GM21529 (cell line): ENCODE measurements at regions not wholly inside any gene's neighbourhood (a gene's known extent, or its start where the extent isn't known, plus 50 kb on each side); places are given as distances from the start of the nearest gene placed in this dataset.

ENCODE experiments used
- ATAC-seq: cut with Tn5 transposase; IDR thresholded peaks from one replicate; pipeline ENCODE4 v1.9.1; 2021; ENCODE audit not compliant: unreplicated experiment

- peak; percentile 52 for ATAC-seq
Measured at GRCh38 chr4:146998157-146998556, 52.5 kb upstream of the TTC29 start.

GRCh38 chr4:147003956-147004809, 58.5 kb upstream of the TTC29 start:
- no peak for ATAC-seq

- ATAC-seq, result no peak
Measured at GRCh38 chr4:147006229-147006628, 60.6 kb upstream of the TTC29 start.

GRCh38 chr4:147009875-147010274, 64.2 kb upstream of the TTC29 start:
- no peak for ATAC-seq

GRCh38 chr4:147011411-147011810, 65.7 kb upstream of the TTC29 start:
- no peak for ATAC-seq

- ATAC-seq, result no peak
Measured at GRCh38 chr4:147012059-147012707, 66.5 kb upstream of the TTC29 start.

GRCh38 chr4:147014946-147015345, 69.3 kb upstream of the TTC29 start:
- ATAC-seq, result no peak

GRCh38 chr4:147015491-147015890, 69.8 kb upstream of the TTC29 start:
- no peak for ATAC-seq

- no peak for ATAC-seq
Measured at GRCh38 chr4:147017081-147017480, 71.4 kb upstream of the TTC29 start.

- ATAC-seq, result peak; percentile 76
Measured at GRCh38 chr4:147019091-147019490, 73.4 kb upstream of the TTC29 start.

- ATAC-seq, result no peak
Measured at GRCh38 chr4:147020456-147020855, 74.8 kb upstream of the TTC29 start.

- ATAC-seq, result no peak
Measured at GRCh38 chr4:147025042-147025441, 79.4 kb upstream of the TTC29 start.

GRCh38 chr4:147029296-147029695, 83.6 kb upstream of the TTC29 start:
- no peak for ATAC-seq

GRCh38 chr4:147034372-147034771, 88.7 kb upstream of the TTC29 start:
- ATAC-seq, result no peak

GRCh38 chr4:147037069-147037468, 91.4 kb upstream of the TTC29 start:
- no peak for ATAC-seq

GRCh38 chr4:147039976-147040575, 94.4 kb upstream of the TTC29 start:
- ATAC-seq, result no peak

GRCh38 chr4:147040874-147041273, 95.2 kb upstream of the TTC29 start:
- no peak for ATAC-seq

- no peak for ATAC-seq
Measured at GRCh38 chr4:147041376-147041775, 95.7 kb upstream of the TTC29 start.

GRCh38 chr4:147042046-147042445, 96.4 kb upstream of the TTC29 start:
- ATAC-seq, result no peak

- ATAC-seq, result no peak
Measured at GRCh38 chr4:147044241-147044640, 98.6 kb upstream of the TTC29 start.

- ATAC-seq, result no peak
Measured at GRCh38 chr4:147049946-147050345, 104.3 kb upstream of the TTC29 start.

GRCh38 chr4:147050356-147050765, 104.7 kb upstream of the TTC29 start:
- ATAC-seq, result no peak
